ENCODE measurements at regions not wholly inside any gene's neighbourhood (a gene's known extent, or its start where the extent isn't known, plus 50 kb on each side); places are given as distances from the start of the nearest gene placed in this dataset.

DNA sequence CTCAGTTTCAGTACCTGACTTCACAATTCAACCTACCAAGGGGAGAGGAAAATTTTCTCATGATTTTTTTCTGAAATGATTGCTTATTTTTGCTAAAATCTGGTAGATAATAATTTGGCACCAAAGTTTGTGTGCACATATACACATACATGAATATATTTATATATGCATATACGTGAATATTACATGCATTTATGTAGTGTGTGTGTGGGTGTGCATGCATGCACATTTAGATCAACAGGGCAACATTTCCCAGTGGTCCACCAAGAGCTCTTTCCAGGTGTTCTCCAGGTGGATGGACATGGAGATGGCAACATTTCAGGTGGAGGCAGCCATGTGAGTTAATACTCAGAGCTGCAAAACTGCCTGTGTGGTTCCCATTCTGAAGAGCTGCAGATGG lies 320.9 kb downstream of the SAMD5 start:
- no peaks in the 10 kb centered on the region for H3K9me3 ChIP-seq
- H3K27ac ChIP-seq, result no peak overlapping the region
- no peaks in the 10 kb centered on the region for H3K36me3 ChIP-seq (ENCODE audit: insufficient read depth in 1 of 2, low read depth in 1 of 2)
- TF ChIP-seq CTCF (IDR thresholded peaks at IDR 0.05), result no peak
- ATAC-seq, result no peak
- intact Hi-C loops (cut with DNase I), result no loop called here
- no peaks in the 10 kb centered on the region for H3K27me3 ChIP-seq (ENCODE audit: insufficient read depth in 3 of 3, low read length in 2 of 3)
- H3K4me1 ChIP-seq, result no peaks in the 10 kb centered on the region
- 93 to 98% (median 94%) methylated on average over 1 of the region's 1 CpG for WGBS, 3 donors
- H3K4me3 ChIP-seq, result no peak overlapping the region
- DNase-seq, result no peak

DNA sequence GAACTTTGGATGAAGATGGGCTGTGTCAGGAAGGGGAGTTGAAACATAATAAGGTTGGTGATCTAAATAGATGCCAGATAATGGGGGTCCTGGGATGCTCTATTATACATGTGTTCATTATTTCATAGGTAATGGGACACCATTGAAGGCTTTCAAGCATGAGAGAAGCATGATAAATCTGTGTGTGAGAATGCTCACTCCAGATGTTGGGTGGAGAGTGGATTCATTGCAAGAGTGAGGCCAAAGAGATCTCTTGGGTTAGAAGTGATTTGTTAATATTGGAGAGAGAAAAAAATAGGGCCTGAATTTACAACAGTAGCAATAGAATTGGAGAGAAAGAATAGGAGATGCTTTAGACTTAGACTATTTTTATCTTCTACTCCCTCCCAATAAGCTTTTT lies 321.3 kb downstream of the SAMD5 start:
- Histone ChIP-seq H3K4me1 (no peaks in the 10 kb centered on the region), H3K4me3 (no peak overlapping the region), H3K9me3 (no peaks in the 10 kb centered on the region), H3K27ac (no peak overlapping the region), H3K36me3 (ENCODE audit: insufficient read depth in 1 of 2, low read depth in 1 of 2) (no peaks in the 10 kb centered on the region), H3K27me3 (ENCODE audit: insufficient read depth in 3 of 3, low read length in 2 of 3) (no peaks in the 10 kb centered on the region)
- no peak for TF ChIP-seq CTCF (IDR thresholded peaks at IDR 0.05)
- DNase-seq (no peak), ATAC-seq (no peak)
- intact Hi-C loops (cut with DNase I), result no loop called here

DNA sequence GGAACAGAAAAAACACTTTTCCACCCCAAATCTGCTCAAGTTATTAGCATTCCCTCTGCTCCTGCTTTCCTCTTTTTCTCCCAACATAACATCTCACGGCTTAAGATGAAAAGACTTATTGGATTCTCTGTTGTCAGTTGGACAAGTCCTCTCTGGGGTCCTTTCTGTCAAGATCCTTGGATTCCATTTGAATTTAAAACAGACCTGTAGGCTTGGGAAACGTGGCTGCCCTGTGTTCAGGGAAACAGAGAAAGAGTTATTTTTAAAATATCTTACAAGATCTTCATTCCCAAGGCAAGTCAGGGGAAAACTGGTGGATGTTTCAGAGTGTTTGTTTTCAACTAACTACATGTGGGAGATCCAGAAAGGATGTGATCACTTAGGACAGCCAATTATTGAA lies 322.9 kb downstream of the SAMD5 start:
- Histone ChIP-seq H3K27ac (no peak overlapping the region), H3K27me3 (ENCODE audit: insufficient read depth in 3 of 3, low read length in 2 of 3) (no peaks in the 10 kb centered on the region), H3K4me3 (no peak overlapping the region), H3K9me3 (no peaks in the 10 kb centered on the region), H3K4me1 (no peaks in the 10 kb centered on the region), H3K36me3 (ENCODE audit: insufficient read depth in 1 of 2, low read depth in 1 of 2) (no peaks in the 10 kb centered on the region)
- no peak for DNase-seq
- WGBS, 3 donors, result 47 to 63% (median 56%) methylated on average over 2 of the region's 2 CpGs
- no peak for ATAC-seq
- no peak for TF ChIP-seq CTCF (IDR thresholded peaks at IDR 0.05)
- intact Hi-C loops (cut with DNase I), result no loop called here

DNA sequence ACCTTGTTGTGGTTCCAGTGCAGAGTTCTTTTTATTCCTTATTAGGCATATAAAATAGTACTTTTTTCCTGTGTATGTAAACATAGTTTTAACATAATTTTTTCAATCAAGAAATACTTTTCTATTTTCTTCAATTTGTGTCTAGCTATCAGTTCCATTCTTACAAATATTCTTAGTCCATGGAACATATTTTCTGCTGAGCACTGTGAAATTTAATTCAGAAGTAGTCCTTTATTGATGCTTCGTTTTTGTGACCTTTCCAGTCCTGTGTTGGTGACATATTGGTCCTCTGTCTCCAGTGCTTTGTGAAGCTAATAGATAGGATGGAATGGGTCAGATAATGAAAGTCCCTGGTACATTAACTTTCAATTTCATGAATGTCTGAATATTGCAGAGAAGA lies 325.1 kb downstream of the SAMD5 start:
- 47 to 64% (median 53%) methylated on average over 1 of the region's 1 CpG for WGBS, 3 donors
- no peak for TF ChIP-seq CTCF (IDR thresholded peaks at IDR 0.05)
- Histone ChIP-seq H3K36me3 (ENCODE audit: insufficient read depth in 1 of 2, low read depth in 1 of 2) (no peaks in the 10 kb centered on the region), H3K27me3 (ENCODE audit: insufficient read depth in 3 of 3, low read length in 2 of 3) (no peaks in the 10 kb centered on the region), H3K4me1 (no peaks in the 10 kb centered on the region), H3K9me3 (no peaks in the 10 kb centered on the region), H3K4me3 (no peak overlapping the region), H3K27ac (no peak overlapping the region)
- ATAC-seq, result no peak
- intact Hi-C loops (cut with DNase I), result no loop called here
- DNase-seq, result no peak

GRCh38 chr6:147834084-147834776 lies 325.7 kb downstream of the SAMD5 start:
- no peaks in the 10 kb centered on the region for H3K4me1 ChIP-seq
- no peak for ATAC-seq
- H3K27me3 ChIP-seq (ENCODE audit: insufficient read depth in 3 of 3, low read length in 2 of 3), result no peaks in the 10 kb centered on the region
- no peak overlapping the region for H3K27ac ChIP-seq
- no peak for TF ChIP-seq CTCF (IDR thresholded peaks at IDR 0.05)
- no peaks in the 10 kb centered on the region for H3K9me3 ChIP-seq
- H3K36me3 ChIP-seq (ENCODE audit: insufficient read depth in 1 of 2, low read depth in 1 of 2), result no peaks in the 10 kb centered on the region
- DNase-seq, result no peak
- no peak overlapping the region for H3K4me3 ChIP-seq
- intact Hi-C loops (cut with DNase I), result no loop called here
- 60 to 64% (median 63%) methylated on average over 7 of the region's 7 CpGs for WGBS, 3 donors
